ENCODE measurements at regions not wholly inside any gene's neighbourhood (a gene's known extent, or its start where the extent isn't known, plus 50 kb on each side); places are given as distances from the start of the nearest gene placed in this dataset.

DNA sequence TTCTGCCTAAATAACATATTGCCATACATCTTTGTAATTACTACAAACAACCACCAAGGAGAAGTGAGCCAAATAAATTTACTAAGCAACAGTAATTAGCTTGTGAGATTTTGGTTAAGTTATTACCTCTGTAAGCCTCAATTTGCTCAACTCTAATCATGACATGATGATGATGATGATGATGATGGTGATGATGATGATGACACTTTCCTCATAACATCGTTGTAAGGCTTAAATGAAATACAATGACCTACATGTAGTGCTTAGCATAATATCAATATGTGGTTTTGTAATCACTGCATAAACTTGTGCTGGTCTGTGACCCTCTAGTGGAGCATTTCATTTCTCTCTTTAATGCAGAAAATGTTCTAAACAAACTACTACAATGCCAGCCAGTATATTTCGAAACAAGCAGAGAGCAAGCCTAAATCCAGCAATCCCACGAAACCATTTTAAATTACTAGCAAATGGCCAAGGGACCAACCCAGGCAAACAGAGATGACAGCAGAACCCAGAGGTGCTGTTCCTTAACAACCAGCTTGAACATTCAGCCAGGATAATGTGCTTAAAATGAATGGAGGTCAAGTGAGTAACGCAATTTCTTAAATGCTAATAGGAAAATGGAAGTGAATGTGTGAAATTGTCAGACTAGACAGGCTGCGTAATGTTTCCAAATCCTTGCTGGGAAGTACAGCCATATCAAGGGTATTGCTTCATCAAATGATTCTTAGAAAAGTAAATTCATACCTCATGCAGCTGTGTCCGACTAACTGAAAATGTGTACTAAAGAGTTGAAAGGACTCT lies 281.9 kb upstream of the PUM3 start:
- Histone ChIP-seq H3K9me2 (no peaks in the 10 kb centered on the region), H3F3A (replicated peaks; ENCODE audit: insufficient read depth) (no peaks in the 10 kb centered on the region), H3K27ac (ENCODE audit: low read depth in 2 of 2, low read length in 1 of 2) (no peak overlapping the region), H3K79me2 (ENCODE audit: insufficient read depth) (no peaks in the 10 kb centered on the region), H4K20me1 (ENCODE audit: insufficient read depth) (no peaks in the 10 kb centered on the region), H3K36me3 (replicated peaks in 1 of 2; ENCODE audit: control insufficient read depth in 1 of 2, insufficient read depth in 2 of 2, low read length in 1 of 2) (no peaks in the 10 kb centered on the region), H2AFZ (ENCODE audit: low read depth) (no peak overlapping the region), H3K4me2 (no peak overlapping the region), H3K27me3 (ENCODE audit: insufficient read depth) (no peaks in the 10 kb centered on the region), H3K4me3 (ENCODE audit: low read depth in 2 of 2, low read length in 1 of 2) (no peak overlapping the region), H3K9me3 (no peaks in the 10 kb centered on the region), H3K4me1 (ENCODE audit: control insufficient read depth in 1 of 2, insufficient read depth in 2 of 2, low read depth in 1 of 2, low read length in 1 of 2) (no peaks in the 10 kb centered on the region), H3K9ac (no peak overlapping the region)
- POLR2A ChIA-PET = no interaction called here
- no peak for DNase-seq
- 26% methylated on average over 6 of the region's 6 CpGs for WGBS (ENCODE audit: low lambda C conversion rate)
- TF ChIP-seq RAD21 (IDR thresholded peaks at IDR 0.05; ENCODE audit: low read length) (no peak), TEAD4 (IDR thresholded peaks at IDR 0.05; ENCODE audit: borderline replicate concordance, insufficient read depth) (no peak), USF1 (IDR thresholded peaks at IDR 0.05; ENCODE audit: borderline replicate concordance, low read depth) (no peak), GATA2 (CRISPR knock-in tag; IDR thresholded peaks at IDR 0.05) (no peak), ELF1 (IDR thresholded peaks at IDR 0.05) (no peak), NRF1 (IDR thresholded peaks at IDR 0.05; ENCODE audit: low read depth, low read length) (no peak), REST (IDR thresholded peaks at IDR 0.05; ENCODE audit: low read depth, low read length) (no peak), EP300 (IDR thresholded peaks at IDR 0.05; ENCODE audit: borderline replicate concordance in 1 of 2, low read depth in 1 of 2, low read length in 1 of 2) (no peak), RCOR1 (IDR thresholded peaks at IDR 0.05; ENCODE audit: low read length) (no peak), CHD2 (IDR thresholded peaks at IDR 0.05; ENCODE audit: low read length, partially characterized antibody) (no peak), EZH2phosphoT487 (IDR thresholded peaks at IDR 0.05; ENCODE audit: borderline replicate concordance, low read depth) (no peak), MXI1 (IDR thresholded peaks at IDR 0.05; ENCODE audit: low read depth, low read length) (no peak)
- TF ChIP-seq, protein P1, sequence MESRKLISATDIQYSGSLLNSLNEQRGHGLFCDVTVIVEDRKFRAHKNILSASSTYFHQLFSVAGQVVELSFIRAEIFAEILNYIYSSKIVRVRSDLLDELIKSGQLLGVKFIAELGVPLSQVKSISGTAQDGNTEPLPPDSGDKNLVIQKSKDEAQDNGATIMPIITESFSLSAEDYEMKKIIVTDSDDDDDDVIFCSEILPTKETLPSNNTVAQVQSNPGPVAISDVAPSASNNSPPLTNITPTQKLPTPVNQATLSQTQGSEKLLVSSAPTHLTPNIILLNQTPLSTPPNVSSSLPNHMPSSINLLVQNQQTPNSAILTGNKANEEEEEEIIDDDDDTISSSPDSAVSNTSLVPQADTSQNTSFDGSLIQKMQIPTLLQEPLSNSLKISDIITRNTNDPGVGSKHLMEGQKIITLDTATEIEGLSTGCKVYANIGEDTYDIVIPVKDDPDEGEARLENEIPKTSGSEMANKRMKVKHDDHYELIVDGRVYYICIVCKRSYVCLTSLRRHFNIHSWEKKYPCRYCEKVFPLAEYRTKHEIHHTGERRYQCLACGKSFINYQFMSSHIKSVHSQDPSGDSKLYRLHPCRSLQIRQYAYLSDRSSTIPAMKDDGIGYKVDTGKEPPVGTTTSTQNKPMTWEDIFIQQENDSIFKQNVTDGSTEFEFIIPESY (IDR thresholded peaks at IDR 0.05; ENCODE audit: borderline replicate concordance, low read depth) = no peak
- CTCF ChIA-PET = interaction anchor here (0.7 to 1.6 kb wide), 2 partner anchors 9 to 266 kb away, joined by 3 to 5 read pairs; no protein-coding TSS in a partner anchor

All from SK-N-SH (cell line).